ENCODE measurements at regions not wholly inside any gene's neighbourhood (a gene's known extent, or its start where the extent isn't known, plus 50 kb on each side); places are given as distances from the start of the nearest gene placed in this dataset.

- POLR2A ChIA-PET, result no interaction called here
- 0 out of 3 replicates have a peak, but pooled peaks cover 4% of the 10 kb centered on the region for H3K4me1 ChIP-seq
- no peak for FAIRE-seq
- H3K27ac ChIP-seq, result no peak overlapping the region
- no peak overlapping the region for H3K4me2 ChIP-seq
- no peak for ATAC-seq
- no peak for TF ChIP-seq SMC3 (IDR thresholded peaks at IDR 0.05)
- no peak for TF ChIP-seq TP53 (CRISPR knock-in tag; IDR thresholded peaks at IDR 0.05)
- TF ChIP-seq JUN (IDR thresholded peaks at IDR 0.05), result no peak
- TF ChIP-seq RARB (CRISPR knock-in tag; IDR thresholded peaks at IDR 0.05), result no peak
- TF ChIP-seq RAD21 (conservative IDR thresholded peaks at IDR 0.05 in 1 of 2, IDR thresholded peaks at IDR 0.05 in 1 of 2), result no peak
- no peak for TF ChIP-seq MAFK (IDR thresholded peaks at IDR 0.05; ENCODE audit: partially characterized antibody)
- TF ChIP-seq PBX3 (IDR thresholded peaks at IDR 0.05), result no peak
- CTCF ChIA-PET, result no interaction called here
- H3K4me3 ChIP-seq, result no peak overlapping the region
- no peak for DNase-seq (ENCODE audit: low read depth in 1 of 2, low spot score in 1 of 2)
- H3K9me3 ChIP-seq, result peaks cover 4% of the 10 kb centered on the region; the same call in 1 of the 3 replicates
- WGBS (ENCODE audit: missing lambda C conversion rate), result 29% methylated on average over 2 of the region's 2 CpGs
These were observed 107.5 kb downstream of the DCLK3 start for GRCh38 chr3:36656873-36657272.

- ChIA-PET CTCF (interaction anchor here (0.6 to 2.8 kb wide), 2 partner anchors 48 to 387 kb away, joined by 3 to 7 read pairs; no protein-coding TSS in a partner anchor), POLR2A (no interaction called here)
- FAIRE-seq, result no peak
- H3K9me3 ChIP-seq, result peaks cover 4% of the 10 kb centered on the region; the same call in 1 of the 3 replicates
- H3K4me1 ChIP-seq, result peaks cover 24% of the 10 kb centered on the region
- no peak overlapping the region for H3K4me2 ChIP-seq
- peak in 1 of 2 experiments; percentile 19 for DNase-seq (ENCODE audit: low read depth in 1 of 2, low spot score in 1 of 2)
- TF ChIP-seq POLR2A (IDR thresholded peaks at IDR 0.05; ENCODE audit: low read length), result no peak
- TF ChIP-seq TP53 (CRISPR knock-in tag; IDR thresholded peaks at IDR 0.05), result no peak
- no peak for TF ChIP-seq MAZ (IDR thresholded peaks at IDR 0.05; ENCODE audit: borderline replicate concordance, low read depth, low read length)
- no peak for TF ChIP-seq RFX5 (IDR thresholded peaks at IDR 0.05)
- no peak for TF ChIP-seq E2F6 (IDR thresholded peaks at IDR 0.05; ENCODE audit: borderline replicate concordance, low read depth)
- TF ChIP-seq KDM1A (IDR thresholded peaks at IDR 0.05; ENCODE audit: low read depth), result no peak
- no peak for TF ChIP-seq BCL3 (IDR thresholded peaks at IDR 0.05)
- peak overlapping the region in 1 of 2 experiments; percentile 71; a peak in 3 of 6 replicates for H3K27ac ChIP-seq
- H3K4me3 ChIP-seq, result no peak overlapping the region
- no peak for ATAC-seq
These were observed 111.3 kb downstream of the DCLK3 start for GRCh38 chr3:36653095-36653494.

- ATAC-seq (no peak), FAIRE-seq (no peak), DNase-seq (ENCODE audit: low read depth in 1 of 2, low spot score in 1 of 2) (no peak)
- CTCF ChIA-PET, result interaction anchor here (0.7 to 2.8 kb wide), 4 partner anchors 46 to 129 kb away, joined by 4 to 7 read pairs (median 4); no protein-coding TSS in a partner anchor
- H3K9me3 ChIP-seq, result peaks cover 4% of the 10 kb centered on the region; the same call in 1 of the 3 replicates
- WGBS (ENCODE audit: missing lambda C conversion rate), result 92% methylated on average over 1 of the region's 1 CpG
- H3K27ac ChIP-seq, result peak overlapping the region in 1 of 2 experiments; percentile 71; a peak in 1 of 6 replicates
- no peak for TF ChIP-seq BCL3 (IDR thresholded peaks at IDR 0.05)
- TF ChIP-seq GATA3 (IDR thresholded peaks at IDR 0.05; ENCODE audit: borderline replicate concordance), result no peak
- TF ChIP-seq ATOH8 (CRISPR knock-in tag; IDR thresholded peaks at IDR 0.05; ENCODE audit: low read depth), result no peak
- TF ChIP-seq NFE2L2 (conservative IDR thresholded peaks at IDR 0.05; ENCODE audit: low read length), result no peak
- TF ChIP-seq HOXB5 (CRISPR knock-in tag; IDR thresholded peaks at IDR 0.05), result no peak
- no peak for TF ChIP-seq MAZ (IDR thresholded peaks at IDR 0.05; ENCODE audit: borderline replicate concordance, low read depth, low read length)
- no peak for TF ChIP-seq HES2 (IDR thresholded peaks at IDR 0.05)
- no peak for TF ChIP-seq ZC3H11A (IDR thresholded peaks at IDR 0.05)
- no peak for TF ChIP-seq USF2 (IDR thresholded peaks at IDR 0.05)
- H3K4me2 ChIP-seq, result no peak overlapping the region
- POLR2A ChIA-PET, result no interaction called here
- no peak overlapping the region for H3K4me3 ChIP-seq
- H3K4me1 ChIP-seq, result peaks cover 34% of the 10 kb centered on the region
These were observed 112.2 kb downstream of the DCLK3 start for GRCh38 chr3:36652104-36652503.
